Body of pancreas (tissue), 4 donors: ENCODE measurements at regions not wholly inside any gene's neighbourhood (a gene's known extent, or its start where the extent isn't known, plus 50 kb on each side); places are given as distances from the start of the nearest gene placed in this dataset.

Experiments
- CTCF ChIP-seq, 7 experiments: fragments of 450-650 bp in 4 of 7; fragments of 200-600 bp in 3 of 7; sonication (generic) in 3 of 7; IDR thresholded peaks; one replicate each; pipeline ENCODE4 v1.5.1; 2016 to 2019; ENCODE audit warnings: antibody characterized with exemption in 7 of 7
- POLR2A ChIP-seq, 3 donors: fragments of 450-650 bp; IDR thresholded peaks; one replicate each; pipeline ENCODE4 v1.6.1; 2016; ENCODE audit warnings: antibody characterized with exemption in 3 of 3, mild to moderate bottlenecking in 2 of 3

DNA sequence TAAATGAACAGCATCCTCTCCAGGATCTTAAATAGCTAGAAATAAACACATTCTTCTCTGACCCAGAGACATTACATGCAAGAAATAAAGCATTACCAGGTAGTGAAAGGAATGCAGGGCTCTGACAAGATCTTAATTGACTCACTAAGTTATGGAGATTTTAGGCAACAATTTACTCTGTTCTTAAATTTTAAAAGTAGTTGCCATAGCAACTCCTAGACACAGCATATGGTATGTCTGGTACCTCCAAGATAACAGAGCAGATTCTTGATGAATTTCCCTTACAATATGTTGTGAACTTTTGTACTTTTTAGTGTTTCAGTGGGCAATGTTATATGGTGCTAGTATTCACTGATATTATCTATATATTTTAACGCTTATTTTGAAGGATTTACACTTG lies 76.7 kb upstream of the G2E3 start:
- TF ChIP-seq POLR2A (IDR thresholded peaks at IDR 0.05) (no peak), CTCF (IDR thresholded peaks at IDR 0.05) (no peak)
